Fibroblast of skin of left quadriceps (primary cell): ENCODE measurements at regions not wholly inside any gene's neighbourhood (a gene's known extent, or its start where the extent isn't known, plus 50 kb on each side); places are given as distances from the start of the nearest gene placed in this dataset.
"Not testable (repeated sequence)": the region's sequence is repeated elsewhere in the genome, so short reads cannot be mapped to it uniquely, and the experiment has no call there.

ENCODE experiments used
- DNase-seq, 2 experiments: peaks; one replicate each; pipeline ENCODE4 v3.0.0-alpha.2; 2013; ENCODE audit warnings: low read depth in 2 of 2

DNA sequence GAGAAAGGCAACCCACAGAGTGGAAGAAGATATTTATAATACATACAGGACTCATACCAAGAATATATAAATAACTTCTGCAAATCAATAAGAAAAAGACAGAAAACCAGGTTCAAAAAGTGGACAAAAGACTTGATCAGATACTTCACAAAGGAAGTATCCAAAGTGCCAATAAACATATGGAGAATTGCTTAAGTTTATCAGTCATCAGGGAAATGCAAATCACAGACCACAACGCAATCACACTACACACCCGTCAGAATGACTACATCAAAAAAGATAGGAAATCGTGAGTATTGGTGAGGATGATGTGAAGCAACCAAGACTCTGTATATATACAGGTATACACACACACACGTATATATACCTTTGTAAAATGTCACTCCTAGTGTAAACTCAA lies 180.6 kb downstream of the FAM43A start:
- DNase-seq, result no peak

DNA sequence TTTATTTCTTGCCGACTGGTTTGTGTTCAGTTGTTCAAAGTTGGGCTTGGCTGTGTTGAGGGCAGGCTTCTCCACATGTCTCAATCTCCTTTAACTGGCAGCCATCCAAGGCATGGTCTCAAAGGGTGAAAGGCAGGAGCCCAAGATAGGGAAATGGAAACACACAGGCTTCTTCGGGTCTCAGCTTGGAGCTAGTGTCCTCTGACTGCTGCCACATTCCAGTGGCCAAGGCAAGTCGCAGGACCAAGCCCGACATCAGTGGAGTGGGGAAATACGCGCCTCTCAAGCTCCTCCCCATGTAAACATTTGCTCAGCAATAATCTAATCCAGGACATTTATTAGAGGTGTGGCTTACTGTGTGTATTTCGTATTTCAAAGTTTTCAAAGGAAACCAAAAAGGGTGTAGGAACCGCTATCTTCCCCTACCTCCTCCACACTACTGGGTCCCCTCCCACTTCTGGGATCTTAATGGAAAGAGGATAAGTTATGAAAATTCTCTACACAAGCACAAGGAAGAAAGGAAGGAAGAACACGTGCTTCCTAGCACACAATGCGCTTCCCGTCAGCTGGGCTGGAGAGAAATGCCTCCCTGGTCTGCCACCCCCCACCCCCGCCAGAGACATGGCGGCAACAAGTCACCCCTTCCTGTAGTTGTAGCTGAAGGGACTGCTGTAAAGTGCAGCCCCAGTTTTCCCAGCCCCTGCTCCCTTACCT lies 181.7 kb downstream of the FAM43A start:
- no peak for DNase-seq

DNA sequence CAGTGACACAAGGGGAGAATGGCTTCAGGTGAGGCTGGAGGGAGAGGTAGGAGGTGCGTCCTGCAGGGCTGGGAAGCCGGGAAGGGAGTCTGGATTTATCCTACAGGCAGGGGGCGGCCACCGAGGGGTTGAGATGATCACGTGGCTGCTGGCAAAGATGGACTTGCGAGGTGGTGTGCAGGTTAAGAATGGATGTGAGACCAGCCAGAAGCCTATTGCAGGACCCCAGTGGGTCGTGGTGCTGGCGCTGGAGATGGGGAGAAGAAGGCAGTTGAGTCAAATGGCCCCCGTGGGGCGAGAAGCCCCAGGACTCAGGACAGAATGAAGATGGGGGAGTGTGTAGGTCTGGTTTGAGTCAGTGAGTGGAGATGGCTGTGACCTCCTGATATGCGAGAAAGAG lies 183.1 kb downstream of the FAM43A start:
- no peak for DNase-seq

DNA sequence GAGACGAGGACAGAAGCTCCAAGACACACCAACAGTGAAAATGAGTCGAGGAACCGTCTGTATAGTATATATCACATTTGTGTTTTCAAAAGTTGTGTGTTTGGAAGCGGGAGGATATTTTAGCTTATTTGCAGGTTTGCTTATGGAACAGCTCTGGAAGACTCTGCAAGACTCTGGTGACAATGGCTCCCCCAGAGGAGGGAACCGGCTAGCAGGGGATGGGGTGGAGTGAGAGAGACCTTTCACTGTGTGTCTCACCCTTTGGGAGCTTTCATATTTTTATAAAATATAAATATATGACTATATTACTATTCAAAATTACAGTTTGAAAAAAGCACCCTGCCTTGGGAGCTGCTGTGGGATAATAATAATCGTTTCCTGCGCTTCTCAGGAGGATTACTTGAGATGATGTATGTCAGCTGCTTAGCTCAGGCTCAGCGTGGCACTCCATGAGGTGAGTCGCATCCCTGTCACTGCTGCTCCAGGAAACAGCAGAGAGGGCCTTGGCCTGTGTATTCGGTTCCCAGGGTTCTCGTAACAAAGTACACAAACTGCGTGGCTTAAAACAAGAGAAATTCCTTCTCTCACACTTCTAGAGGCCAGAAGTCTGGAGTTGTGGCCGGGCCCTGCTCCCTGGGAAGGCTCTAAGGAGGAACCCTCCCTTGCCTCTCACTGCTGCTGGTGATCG lies 183.9 kb downstream of the FAM43A start:
- peak in 1 of 2 experiments; percentile 20 for DNase-seq

DNA sequence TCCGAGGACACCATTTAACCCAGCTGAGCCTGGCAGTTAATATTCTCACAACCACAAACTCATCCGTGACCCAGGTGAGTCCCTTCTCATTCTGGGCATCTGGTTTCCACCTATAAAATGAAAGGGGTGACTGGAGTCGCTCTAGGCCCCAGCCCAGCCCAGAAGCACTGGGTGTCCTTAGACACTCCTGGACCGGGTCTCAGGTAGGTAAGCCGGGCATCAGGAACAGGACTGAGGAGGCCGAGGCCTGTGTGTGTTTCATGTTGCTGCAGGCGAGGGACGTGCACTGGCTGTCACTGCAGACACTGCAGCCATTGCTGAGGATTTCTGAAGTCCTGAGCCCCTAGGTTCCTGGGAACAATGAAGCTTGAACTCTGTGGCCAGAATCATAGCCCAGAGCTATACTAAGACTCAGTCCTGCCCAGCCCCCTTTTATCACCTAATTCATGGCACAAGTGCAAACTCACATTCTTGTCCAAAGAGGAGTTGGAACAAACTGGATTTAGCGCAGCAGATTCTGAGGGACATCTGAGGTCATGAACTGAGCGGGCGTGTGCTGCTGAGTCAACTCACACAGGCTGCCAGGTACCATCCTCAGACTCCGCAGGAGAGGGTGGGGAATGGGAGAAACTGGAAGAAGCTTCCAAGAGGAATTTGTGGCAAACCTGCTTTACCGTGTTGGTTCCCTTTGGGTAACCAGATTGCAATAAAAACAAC lies 184.9 kb downstream of the FAM43A start:
- no peak for DNase-seq

DNA sequence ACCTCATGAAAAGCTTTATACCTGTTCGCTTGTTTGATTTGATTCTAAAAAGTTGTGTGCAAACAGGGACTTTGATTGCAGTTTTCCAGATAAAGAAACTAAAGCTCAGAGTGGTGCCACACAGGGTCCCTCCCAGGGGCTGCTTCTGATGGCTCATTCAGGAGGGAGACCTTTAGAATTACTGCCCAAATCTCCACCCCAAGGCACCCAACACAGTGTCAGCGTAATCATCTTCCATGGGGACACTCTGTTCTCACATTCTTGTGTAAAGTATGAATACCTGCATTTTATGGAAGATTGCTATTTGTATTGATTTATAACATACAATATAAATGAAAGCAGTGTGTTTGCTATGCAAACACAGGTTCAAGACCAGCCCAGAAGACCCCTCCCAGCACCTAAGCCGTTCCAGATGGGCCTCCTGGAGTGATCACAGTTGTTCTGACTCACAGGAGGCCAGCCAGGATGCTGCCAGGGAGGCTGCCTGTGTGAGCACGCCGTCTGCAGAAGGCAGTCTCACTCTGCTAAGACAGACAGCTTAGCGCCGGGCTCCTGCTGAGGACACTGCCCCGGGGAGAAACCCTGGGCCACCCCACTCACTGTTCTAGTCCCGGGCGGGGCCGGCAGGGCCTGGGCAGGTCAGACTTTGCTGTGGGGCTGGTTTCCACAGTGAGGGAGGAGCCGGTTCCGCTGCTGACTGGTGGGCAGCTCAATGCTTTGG lies 185.6 kb downstream of the FAM43A start:
- peak; percentile 78 to 79 for DNase-seq

DNA sequence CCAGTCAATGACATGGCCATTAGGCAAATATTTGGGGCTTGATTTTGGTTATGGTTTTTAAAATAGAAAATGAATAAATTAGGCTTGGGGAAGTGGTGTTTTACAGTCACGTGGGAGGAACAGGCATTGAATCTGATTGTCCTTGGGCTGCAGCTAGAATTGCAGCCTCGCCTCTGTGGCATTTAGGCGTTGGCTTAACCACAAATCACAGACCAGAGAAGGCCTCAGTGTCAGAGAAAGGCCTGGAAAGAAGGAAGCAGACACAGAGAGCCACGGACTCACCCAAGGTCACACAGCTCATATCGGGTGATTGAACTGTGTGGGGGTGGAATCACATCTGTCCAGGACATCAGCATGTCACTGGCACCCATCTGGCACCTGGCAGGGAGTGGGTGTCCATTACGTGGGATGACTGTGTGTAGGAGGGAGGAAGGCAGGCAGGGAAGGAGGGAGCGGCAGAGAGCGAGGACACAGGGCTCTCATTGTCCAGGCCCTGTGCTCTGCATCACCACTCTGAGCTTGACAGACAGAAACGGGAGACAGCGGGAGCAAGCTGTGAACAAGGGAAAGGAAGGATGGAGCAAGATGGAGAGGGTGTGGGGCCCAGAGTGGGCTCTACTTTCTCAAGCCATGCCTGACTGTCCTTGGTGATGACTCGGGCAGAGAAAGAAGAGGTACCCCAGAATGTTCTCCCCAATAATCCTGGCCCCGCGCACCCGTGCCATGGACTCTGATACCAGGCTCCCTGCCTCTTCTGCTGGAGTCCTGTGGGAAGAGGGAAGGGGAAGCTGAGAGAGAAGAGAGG lies 186.4 kb downstream of the FAM43A start:
- peak in 1 of 2 experiments; percentile 26 for DNase-seq

DNA sequence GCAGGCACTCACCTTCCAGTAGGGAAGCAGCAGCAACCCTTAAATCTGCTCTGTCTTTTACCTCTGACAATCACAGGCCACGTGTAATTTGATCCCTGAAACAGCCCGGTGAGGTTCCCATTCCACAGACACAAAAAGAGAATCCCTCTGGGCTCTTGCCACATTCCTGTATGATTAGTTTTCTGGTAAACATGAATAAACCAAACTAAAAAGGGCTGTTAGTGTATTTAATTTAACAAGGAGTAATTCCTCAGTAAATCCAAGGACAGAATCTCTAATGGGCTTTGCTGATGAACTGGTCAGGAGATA lies 186.9 kb downstream of the FAM43A start:
- DNase-seq, result peak; percentile 67 to 70

DNA sequence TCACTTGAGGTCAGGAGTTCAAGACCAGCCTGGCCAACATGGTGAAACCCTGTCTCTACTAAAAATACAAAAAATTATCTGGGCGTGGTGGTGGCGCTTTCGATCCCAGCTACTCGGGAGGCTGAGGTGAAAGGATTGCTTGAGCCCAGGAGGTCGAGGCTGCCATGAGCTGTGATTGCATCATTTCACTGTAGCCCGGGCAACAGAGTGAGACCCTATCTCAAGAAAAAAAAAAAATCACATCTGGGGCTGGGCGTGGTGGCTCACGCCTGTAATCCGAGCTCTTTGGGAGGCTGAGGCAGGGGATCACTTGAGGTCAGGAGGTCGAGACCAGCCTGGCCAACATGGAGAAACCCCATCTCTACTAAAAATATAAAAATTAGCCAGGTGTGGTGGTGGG lies 187.8 kb downstream of the FAM43A start:
- not testable (repeated sequence) for DNase-seq

DNA sequence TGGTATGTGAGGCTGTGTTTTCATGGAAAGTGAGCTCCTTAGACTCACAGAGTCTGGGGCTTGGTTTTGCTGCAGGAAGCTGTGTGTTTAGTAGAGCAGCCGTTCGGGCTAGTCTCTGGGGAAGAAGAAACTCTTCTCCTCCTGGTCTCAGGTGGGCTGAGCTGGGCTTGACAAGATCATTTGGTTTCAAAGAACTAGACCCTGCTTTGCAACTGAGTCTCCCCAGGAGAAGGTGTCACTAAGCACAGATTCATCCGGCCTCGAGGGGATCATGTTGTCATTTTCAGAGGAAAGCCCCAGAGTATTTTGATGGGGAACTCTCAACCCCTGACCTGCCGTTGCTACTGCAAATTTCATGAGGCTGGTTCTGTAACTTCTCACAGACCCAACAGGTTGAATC lies 188.5 kb downstream of the FAM43A start:
- no peak for DNase-seq

DNA sequence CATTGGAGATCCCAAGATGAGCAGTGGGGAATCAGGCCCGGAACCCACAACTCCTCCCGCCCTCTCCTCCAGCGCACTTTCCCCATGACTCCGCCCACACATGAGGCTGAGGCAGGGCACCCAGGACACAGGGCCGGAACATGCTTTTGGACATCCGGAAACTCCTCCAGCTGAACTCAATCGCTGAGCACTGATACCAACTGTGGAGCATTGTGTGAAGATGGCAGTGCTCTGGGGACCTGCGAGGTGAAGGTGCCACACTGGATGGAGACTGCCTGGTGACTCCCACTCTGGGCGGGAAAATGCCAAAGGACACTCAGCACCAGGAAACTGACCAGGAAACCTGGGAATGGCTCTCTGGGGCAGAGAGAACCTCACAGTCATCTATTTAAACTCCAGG lies 189.1 kb downstream of the FAM43A start:
- DNase-seq, result no peak

DNA sequence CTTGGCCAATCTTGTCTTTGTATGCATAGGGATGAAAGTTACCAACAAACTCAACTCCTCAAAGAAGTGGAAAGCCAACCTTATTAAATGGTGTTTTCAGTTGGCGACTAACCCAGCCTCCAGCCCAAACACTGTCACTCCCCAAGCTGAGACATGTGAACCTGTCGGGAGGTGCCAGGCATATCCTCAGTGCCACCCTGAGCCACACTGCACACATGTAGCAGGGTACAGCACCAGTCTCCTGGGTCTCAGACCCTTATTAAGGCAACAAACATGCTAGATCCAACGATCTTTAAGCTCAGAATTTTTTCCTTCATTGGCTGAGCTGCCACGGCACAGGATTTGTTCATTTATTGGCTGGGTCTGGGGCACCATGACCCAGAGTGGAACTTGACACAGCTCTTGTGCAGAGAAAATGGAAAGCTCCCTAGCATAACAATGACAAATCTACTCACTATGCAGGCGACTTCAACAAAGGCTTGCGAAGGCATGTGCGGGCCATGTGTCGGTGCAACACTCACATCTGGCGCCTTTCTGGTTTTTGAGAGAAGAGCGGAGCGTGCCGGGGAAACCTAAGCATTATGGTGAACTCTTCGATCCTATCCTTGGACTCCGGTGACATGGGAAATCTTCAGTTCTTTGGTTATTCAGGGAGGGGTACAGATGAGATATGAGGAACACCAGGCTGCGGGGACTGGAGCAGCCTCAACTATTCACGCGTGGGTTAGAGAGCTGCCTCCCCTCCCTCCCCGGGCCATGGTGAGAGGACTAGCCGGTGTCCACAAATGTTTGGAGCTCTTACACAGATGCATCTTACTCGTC lies 190.1 kb downstream of the FAM43A start:
- no peak for DNase-seq

DNA sequence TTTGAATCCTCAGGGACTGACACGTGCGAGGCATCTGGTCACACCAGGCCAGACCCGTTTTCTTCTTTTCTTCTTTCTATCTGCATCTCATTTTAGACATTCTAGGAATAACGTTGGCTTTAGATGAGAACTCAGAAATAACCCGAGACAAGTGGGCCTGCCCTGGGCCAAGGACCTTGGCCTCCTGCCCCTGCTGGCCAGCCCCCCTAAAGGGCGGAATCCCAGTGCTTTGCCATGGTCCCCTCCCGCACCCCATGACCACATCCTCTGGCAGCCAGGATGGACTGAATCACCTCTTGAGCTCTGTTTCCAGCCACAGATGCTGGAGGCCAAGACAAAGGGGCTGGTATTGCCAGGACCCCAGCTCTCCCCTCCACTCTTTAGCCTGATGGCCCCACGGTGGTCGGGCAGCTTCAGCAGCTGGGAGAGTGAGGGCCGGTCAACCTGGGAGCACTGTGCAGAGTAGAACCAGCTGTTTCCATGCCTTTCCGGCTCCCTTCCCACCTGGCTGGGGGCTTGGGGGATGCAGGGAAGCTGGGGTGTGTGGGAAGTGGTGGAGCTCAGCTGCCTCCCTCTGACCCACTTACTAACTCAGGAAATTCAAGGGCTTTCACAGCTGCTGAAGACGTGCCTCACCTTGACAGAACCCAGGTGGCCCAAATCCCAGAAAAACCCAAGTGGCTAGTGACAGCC lies 190.9 kb downstream of the FAM43A start:
- DNase-seq, result no peak

DNA sequence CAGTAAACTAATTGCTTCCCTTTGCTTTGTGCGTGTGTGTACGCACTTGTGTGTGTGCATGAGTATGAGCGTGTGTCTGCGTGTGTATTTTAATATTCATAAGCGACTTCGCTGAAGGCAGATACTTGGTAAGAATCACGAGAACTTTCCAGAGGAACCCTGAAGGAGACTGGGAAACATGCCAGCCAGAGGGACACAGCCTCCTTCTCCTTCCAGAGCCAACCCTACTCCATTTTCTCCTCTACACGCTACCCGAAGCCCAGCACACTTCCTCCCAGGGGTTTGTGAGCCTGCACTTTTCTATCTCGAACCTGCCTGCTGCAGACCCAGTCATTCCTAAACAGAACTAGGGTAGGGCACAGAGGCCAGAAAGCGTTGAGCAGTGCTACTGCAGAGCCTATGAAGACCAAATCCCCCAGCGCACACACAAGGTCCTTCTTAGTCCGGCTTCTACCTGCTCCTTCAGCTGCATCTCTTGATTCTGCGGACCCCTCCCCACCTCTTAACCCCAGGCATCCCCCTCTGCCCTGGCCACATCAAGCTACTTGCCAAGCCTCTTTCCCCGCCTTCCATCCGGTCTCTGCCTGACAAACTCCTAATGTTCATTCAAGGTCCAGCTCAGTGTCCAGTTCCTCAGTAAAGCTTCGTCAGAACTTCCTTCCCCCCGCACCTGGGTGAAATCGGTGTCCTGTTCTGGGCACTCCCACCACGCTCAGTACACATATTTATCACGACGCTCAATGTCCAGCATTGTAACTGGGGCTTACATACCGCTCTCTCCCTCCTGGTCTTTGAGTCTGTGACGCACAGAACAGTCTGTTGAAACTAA lies 191.8 kb downstream of the FAM43A start:
- DNase-seq, result no peak

DNA sequence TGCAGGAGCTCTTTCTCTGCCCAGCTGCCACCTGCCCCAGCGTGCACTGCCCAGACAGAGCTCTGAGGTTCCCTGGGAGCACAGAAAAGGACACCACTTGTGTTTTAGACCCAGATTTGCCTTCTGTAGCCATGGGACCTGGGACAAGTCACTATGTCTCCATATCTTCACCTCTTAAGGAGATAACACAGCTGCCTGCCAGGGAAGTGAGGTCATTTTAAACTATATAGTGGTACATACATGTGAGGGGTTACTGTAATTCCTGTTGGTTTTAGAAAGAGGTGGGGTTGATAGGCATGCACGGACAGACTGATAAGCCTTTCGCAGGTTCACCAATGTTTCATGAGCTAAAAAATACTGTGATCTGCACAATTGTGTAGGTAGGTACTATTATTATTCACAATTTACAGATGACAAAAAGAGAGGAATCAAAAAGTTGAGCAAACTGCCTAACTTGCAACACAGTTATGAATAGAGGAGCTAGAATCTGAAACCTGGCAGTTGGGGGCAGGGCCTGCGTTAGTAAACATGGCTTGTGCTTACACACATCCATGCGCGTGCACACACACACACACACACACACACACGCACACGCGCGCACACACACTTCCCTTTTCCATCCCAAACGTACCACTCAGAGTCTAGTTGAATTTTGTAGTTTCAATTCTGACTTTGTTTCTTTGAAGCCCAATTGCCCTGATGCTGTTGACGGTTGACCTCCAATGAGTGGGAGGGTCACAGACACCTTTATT lies 193.6 kb downstream of the FAM43A start:
- no peak for DNase-seq

DNA sequence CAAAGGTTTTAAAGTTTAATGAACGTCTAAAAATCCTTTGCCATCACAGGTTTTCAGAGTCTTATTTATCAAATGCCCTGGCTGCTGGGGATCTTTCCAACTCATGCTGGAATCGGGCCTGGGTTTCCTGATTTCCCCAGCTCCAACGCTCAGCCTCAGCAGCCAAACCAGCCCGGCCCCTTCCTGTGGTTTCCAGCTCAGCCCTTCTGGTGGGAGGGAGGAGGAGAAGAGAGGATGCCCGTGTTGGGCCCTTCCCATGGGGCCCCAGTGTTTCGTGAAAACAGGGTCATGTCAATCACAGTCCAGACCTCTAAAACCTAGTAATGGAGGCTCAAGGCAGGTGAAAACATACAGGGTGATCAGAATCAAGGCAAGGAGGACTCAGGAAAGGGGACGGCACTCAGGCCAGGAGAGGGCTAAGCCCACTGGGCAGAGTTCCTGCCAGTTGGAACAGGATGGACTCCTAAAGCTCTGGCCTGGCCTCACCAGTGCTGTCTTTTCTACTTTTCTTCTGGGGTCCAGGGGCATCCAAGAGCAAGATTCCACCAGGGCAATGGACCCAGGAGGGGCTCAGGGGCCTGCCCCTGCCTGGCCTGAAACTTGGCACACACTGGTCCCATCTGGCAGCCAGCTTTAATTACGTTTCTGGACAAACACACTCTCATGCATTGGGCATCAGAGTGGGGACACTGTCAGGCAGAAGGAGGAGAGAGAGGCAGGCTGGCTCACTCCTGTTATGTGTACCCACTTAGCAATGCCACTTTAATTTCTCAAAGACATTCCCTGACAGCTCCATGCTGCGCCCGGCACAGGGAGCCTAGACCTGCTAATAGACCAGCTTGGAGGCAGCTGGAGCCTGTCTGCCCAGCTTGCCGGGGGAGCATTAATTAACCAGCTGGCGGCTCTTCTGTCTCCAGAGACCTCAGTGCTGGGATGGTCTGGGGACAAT lies 194.6 kb downstream of the FAM43A start:
- DNase-seq, result no peak
